Inflammatory macrophage (primary cell): ENCODE measurements at regions not wholly inside any gene's neighbourhood (a gene's known extent, or its start where the extent isn't known, plus 50 kb on each side); places are given as distances from the start of the nearest gene placed in this dataset.

Source experiments
- DNase-seq, 2 donors: peaks; one replicate each; pipeline ENCODE4 v3.0.0-alpha.2; 2020 to 2022

DNA sequence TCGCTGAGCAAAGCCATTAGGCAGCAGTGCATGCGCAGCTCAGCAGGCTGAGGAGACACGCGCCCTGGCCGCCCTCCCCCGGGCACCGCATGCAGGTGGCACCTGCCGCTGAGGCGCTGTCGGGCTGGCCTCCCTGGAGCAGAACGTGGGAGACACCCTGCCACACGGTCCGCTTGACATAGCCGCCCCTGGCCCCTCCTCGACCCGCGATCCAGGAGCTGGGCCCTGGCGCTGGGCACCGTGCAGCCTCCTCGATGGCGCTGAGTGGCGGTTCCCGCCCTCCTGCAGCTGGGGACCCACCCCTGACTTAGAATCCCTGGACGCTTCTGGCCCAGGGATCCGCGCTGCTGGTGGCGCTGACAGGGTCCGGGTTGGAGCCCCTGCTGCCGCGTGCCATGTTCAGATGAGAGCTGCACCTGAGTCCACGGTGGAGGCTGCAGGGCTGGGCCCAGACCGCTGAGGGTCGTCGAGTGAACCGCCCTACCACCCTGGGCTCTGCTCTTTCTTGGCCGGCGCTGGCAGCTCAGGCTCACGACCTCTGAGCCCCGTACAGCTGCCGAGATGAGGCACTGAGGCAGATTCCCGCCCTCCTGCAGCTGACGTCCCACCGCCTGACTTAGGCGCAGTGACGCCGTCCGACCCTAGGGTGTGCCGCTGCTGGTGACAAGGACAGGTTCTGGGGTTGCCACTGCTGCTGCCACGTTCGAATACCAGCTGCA, 116.8 kb downstream of the OR13A1 start:
- DNase-seq, result no peak

DNA sequence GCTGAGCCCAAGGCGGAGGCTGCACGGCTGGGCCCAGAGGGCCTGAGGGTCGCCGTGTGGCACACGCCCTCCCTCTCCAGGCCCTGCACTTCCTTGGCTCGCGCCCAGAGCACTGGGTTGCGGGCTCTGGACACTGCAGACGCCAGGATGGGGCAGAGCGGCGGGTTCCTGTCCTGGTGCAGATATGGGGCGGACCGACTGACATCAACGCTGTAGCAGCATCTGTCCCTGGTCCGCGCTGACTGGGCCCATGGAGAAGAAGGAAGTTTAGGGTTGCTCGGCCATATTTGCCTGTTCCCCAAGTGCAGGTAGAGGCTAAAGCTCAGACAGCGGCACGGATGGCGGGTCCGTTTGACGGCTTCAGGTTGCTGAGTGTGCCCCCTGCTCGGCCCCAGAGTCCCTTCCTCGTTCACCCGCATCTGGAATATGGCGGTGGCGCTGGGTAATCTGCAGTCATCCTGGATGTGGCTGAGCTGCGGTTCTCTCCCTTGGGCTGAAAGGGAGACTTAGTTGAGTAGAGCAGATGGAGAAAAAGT, 116.1 kb downstream of the OR13A1 start:
- DNase-seq, result no peak

DNA sequence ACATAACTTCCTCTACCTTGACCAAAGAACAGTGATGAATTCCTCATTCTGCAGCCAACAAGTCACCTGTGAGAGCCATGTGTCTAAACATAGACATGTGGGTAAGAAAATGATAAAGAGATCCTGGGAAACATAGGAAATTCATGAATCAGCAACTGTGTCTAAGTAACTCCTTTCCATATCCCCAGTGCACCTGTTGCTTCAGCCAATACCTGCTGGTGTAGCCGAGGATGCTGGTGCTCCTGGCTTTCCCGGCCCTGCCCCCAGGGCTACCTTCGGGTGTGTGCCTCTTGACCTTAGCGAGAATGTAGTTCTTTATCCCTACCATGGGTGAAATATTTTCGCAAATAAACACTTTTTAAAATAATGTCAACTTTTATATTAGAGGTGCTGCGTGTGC, 114.1 kb downstream of the OR13A1 start:
- no peak for DNase-seq

DNA sequence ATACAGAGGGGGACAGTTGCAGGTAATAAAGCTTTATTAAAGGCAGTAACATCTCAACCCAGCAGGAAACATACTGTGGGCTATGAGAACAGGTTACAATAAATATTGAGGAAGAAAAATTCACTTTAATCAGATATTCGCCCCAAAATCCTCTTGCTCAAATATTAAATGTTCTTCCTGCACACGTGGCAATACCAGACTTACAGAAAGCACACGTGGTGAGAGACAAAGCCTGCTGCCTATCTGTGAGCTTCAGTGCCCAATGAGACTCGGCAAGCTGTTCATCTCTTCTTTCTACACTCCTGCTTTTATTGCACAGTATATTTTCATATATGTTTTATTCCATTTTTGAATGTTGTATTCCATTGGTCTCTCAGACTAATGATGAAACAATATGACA, 113.2 kb downstream of the OR13A1 start:
- no peak for DNase-seq

DNA sequence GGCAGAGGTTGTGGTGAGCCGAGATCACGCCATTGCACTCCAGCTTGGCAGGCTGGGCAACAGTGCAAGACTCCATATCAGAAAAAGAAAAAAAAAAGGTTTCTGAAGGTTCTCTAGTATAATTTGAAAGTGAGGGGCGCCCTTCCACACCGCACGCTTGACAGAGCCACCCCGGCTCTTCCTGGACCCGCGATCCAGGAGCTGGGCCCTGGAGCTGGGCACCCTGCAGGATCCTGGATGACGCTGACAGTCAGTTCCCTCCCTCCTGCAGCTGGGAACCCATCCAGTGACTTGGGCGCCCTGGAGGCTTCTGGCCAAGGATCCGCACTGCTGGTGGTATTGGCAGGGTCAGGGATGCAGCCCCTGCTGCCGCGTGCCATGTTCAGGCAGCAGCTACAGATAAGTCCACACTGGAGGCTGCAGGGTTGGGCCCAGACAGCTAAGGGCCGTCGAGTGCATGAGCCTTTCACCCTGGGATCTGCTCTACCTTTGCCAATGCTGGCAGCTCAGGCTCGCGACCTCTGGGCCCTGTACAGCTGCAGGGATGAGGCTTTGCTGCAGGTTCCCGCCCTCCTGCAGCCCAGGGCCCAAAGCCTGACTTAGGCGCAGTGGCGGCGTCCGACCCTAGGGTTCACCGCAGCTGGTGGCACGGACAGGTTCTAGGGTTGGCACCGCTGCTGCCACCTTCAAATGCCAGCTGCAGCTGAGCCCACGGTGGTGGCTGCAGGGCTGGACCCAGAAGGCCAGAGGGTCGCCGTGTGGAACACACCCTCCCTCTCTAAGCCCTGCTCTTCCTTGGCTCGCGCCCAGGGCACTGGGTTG, 110.2 kb downstream of the OR13A1 start:
- DNase-seq, result no peak

DNA sequence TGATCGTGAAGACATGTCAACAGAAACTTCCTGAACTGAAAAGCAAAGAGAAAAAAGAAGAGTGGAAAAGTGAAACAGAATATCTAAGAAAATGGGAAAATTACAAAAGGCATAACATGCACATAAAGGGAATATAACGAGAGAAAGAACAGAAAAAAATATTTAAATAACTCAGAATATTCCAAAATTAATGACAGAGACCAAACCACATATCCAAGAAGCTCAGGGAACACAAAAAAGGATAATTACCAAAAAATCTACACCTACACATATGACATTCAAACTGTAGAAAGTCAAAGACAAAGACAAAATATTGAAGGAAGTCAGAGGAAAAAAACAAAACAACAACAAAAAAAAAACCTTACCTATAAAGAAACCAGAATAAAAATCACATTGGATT, 105.5 kb downstream of the OR13A1 start:
- no peak for DNase-seq

DNA sequence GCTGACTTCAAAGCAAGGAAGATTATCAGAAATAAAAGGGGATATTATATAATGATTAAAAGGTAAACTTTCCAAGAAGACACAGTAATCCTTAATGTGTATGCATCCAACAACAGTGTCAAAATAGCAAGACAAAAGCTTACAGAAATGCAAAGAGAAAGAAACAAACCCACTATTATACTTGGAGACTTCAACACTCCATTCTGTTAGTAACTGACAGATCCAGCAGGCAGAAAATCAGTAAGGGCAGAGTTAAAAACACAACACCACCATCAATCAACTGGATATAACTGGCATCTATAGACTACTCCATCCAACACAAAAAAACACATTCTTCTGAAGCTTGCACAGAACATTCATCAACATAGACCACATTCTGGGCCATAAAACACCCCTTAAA, 103.8 kb downstream of the OR13A1 start:
- no peak for DNase-seq

DNA sequence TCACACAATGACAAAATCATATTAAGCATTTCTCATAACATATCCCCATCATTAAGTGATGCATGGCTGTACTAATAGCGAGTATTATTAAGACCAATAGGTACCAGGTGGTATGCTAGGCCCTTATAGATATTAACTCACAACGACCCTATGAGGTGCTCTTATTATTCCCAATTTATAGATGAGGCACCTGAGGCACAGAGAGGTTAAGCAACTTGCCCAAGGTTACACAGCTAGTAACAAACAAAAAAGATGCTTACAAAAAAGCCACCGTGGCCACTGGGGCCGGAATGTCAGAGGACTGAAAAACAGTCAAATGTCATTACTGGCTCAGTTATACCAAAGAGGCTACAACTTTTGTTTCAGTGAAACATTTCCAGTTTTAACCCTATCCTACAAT, 96.0 kb downstream of the OR13A1 start:
- DNase-seq, result no peak

DNA sequence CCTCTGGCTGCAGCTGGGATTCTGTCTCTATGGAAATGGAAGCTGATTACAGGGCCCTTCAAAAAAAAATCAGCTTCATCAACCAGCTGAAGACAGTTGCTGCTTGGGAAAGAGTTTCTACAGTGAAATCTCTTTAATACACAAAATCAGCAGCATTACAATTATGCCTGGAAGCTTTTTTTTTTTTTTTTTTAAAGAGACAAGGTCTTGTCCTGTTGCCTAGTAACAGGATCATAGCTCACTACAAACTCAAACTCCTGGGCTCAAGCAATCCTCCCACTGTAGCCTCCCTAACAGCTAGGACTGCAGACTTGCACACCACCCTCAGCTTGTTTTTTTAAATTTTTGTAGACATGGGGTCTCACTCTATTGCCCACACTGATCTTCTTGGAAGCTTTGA, 94.5 kb downstream of the OR13A1 start:
- DNase-seq, result no peak

DNA sequence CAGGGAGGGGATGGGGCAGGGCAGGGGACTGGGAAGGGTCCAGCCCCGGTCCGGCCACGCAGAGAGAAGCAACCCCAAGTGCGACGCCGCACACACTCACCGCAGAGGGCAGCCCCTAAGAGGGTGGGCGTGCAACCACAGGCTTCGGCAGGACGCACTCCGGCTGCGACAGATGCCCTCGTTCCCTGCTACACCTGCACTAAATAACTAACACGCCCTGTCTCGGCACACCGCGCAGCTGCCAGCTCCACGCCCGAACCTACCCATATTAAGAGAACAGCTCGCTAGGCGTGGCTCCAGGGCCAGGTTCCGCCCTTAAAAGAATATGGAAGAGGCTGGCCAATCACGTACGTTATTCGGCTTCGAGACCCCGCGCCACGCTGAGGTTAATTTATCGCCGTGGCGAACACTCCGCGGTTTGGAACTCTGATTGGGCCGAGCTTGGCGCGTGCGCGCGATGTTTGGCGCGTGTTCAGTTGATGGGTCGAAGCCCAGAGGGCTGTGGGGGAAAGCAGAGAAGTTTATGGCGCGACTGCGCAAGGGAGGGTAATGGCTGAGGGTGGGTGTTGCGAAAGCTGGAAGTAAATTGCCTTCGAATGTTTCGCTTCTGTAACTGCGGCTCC, 91.1 kb downstream of the OR13A1 start:
- DNase-seq, result no peak

DNA sequence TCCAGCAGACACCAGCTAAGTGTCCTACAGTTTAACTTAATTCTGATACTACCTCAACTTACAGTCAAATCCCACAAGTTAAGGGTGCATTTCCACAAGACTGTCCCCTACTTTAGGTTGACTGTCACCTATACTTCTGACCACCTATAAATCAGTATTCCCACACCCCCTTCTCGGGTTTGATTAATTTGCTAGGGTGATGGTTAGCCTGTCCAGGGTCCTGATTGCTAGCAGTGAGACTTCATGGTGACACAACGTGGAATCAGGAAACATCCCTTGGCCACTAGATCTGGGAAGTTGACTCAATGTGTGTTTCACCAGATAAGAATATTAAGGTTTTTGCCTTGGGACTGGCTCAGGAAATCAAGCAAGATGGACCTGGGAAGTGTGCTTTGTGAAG, 88.4 kb downstream of the OR13A1 start:
- no peak for DNase-seq

DNA sequence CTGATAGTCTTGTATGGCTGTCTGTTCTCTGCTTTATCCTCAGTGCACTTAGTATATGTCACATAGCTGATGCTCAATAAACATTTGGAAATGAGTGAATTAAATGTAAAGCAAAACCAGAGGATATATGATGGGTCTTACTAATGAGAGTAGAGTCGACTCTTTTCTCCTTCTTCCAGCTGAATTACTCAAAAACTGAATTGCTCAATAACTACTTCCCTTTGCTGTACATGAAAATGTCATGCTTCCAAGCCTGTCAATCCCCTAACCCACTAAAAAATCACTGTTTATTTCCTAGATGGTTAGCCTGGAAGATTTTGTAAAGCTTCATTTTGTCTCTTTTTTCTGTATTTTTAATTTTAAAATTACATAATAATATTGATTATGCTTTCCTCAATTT, 88.0 kb downstream of the OR13A1 start:
- peak; percentile 21 to 54 for DNase-seq

DNA sequence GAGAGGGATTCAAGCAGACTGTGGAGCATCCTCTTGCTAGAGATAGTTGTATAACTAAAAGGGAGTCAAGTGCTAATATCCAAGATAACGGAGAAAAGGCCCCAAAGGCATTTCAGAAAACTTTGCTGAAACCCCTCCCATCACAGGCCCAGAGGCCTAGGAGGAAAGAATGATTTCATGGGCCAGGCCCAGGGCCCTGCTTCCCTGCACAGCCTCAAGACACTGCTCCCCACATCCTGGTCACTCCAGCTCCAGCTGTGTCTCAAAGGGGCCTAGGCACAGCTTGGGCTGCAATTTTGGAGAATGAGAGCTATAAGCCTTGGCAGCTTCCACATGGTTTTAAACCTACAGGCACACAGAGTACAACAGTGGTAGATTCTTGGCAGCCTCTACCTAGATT, 85.6 kb downstream of the OR13A1 start:
- DNase-seq, result no peak

DNA sequence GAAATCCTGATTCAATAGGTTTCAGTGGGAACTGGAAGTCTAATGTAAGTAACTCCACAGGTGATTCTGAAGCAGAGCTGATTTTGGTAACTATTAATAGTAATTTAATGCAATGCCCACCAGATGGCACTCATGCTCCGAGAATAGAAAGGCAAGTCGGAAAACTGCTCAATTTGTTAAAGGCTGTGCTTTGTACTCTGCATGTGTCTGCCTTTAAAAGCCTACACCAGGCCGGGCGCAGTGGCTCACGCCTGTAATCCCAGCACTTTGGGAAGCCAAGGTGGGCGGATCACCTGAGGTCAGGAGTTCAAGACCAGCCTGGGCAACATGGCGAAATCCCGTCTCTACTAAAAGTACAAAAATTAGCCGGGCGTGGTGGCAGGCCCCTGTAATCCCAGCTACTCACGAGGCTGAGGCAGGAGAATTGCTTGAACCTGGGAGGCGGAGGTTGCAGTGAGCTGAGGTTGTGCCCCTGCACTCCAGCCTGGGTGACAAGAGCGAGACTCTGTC, 80.1 kb downstream of the OR13A1 start:
- DNase-seq, result peak; percentile 76 to 80

DNA sequence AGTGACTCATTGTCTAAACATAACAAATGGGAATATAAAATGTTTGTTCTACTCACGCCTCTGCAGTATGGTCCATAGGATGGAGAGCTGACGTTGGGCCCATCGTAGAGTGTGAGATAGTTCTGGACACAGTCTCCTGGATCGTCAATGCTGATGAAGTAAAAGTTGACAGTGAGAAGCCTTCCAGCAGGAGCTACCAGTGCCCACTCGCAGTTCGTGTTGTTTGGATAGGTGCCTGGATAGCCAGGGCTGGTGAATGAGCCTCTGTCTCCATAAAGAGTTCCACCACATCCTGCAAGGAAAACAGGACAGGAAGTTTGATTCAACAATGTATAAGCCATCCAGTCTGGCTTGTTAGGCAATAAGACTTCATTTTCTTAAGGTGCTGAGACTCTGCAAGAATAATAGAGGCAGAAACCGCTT, 79.6 kb downstream of the OR13A1 start:
- DNase-seq, result peak in 1 of 2 donors; percentile 16

DNA sequence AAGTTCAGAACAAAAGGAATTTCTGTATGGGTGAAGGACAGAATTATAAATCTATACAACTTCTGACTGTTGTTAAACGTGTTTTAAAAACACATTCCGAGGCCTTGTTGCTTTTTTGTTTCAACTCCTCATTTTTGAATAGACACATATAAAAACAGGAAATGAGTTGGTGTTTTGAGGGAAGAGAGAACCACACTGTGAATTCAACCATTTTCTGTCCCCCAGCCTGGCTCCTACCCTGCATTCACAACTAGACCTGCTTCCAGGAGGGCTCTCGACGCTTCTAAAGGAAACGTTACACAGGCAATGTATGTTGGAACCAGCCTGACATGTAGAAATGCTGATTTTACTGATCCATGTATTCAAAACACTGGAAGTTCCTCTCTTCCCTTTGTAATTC, 76.5 kb downstream of the OR13A1 start:
- no peak for DNase-seq

DNA sequence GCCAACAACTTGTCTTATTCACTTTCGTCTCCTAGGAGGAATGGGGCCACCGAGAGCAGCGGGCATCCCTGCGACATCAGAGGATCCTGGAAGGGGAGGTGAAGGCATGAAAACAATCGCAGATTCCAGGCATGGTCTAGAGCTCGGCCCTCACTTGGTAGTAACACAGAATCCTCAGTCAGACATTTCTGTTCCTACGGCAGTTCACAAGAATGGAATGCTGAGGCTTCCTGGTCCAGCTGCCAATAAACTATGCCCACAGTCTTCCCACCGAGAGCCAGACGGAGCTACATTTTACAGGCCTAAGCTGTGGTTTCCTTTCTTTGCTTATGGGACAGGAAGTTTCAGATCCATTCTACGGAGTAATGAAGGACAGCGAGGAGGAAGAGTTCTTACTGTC, 75.8 kb downstream of the OR13A1 start:
- no peak for DNase-seq

DNA sequence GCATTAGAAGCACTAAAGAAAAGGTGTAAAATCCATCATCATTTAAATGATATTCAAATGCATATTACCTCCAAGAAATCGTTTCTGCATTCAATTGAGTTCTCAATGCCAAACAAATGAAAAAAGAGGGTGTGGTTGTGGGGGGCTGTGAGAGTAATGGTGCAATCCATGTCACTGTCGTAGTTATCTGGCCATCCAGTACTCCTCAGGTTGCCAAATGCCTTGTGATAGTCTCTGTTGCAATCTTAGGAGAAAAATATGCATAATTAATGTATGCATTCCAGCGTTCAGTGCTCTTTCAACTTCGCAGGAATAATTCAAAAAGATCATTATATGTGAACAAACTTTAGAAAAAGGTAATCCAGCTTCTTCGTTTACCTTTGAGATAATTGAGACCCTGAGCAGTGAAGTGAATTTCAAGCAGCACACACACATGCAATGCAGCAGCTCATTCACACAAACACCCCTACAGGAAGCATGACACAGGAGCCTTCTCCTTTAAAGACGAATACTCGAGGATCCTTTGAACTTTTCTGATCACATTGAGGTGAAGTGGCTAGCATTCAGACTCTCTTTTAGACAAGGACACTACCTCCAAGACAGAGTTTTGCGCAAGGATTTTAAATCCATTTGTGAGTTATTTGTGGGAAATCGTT, 73.4 kb downstream of the OR13A1 start:
- no peak for DNase-seq

DNA sequence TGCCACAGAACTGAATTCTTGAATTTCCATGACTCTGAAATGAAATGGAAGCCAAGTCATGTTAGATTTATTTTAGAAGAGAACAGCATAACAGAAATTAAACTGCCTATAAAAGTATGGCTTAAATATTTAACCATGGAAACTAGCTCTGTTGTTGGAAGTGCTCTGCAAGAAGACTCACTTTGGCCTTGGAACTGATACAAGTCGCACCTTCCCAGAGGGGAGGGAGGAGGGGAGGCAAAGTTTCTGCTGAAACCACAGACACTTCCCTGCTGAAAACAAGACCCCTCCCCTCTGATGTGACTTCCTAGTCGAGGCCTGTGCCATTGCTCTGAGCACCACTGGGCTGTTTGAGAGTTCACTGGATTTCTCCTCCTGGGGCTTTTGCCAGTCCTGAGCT, 72.1 kb downstream of the OR13A1 start:
- DNase-seq, result no peak

DNA sequence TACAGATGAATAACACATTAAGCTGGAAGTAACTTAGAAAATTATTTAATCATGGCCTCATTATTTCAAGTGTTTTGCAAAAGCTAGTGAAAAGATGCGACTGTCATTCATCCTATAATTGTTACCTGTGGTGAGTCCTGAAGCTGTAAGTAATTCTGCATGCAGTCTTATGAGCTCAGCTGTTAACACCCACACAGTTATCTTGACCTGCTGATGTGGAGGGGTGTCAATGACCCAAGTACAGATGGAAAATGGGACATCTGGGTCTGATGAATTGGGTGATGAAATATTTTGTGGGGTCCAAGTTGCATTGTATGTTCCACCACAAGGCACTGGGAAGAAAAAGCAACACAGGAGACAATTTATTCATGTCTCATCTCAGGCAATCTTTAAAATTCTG, 68.9 kb downstream of the OR13A1 start:
- DNase-seq, result no peak

DNA sequence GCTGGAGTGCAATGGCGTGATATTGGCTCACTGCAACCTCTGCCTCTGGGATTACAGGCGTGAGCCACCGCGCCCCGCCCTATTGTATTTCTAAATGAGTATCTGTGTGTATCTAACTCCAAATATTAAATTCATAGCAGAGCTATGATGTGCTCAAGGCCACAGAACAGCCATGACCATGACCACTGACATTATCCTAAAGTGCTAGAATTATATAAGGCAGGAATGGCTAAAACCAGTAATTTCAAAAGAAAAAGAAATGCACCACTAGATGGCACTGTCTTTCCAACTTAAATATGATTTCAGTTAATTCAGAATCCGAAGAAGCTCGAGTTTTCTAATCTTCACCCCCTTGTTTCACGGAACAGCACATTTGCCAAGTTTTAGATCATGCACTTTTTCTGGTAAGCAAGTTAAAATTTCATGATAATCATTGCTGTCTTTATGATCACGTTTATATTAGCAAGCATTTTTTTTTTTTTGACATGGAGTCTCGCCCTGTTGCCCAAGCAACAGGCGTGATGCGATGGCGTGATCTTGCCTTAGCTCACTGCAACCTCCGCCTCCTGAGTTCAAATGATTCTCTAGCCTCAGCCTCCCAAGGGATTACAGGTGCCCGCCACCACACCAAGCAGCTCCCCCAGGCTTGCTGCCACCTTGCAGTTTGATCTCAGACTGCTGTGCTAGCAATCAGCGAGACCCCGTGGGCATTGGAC, 65.3 kb downstream of the OR13A1 start:
- peak; percentile 84 to 95 for DNase-seq

DNA sequence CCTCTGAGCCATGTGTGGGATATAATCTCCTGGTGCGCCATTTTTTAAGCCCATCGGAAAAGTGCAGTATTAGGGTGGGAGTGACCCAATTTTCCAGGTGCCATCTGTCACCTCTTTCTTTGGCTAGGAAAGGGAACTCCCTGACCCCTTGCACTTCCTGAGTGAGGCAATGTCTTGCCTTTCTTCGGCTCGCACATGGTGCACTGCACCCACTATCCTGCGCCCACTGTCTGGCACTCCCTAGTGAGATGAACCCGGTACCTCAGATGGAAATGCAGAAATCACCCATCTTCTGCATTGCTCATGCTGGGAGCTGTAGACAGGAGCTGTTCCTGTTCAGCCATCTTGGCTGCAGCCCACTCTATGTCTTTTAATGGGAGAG, 64.7 kb downstream of the OR13A1 start:
- peak; percentile 66 to 86 for DNase-seq
